Fibroblast of skin of back (primary cell): ENCODE measurements at regions not wholly inside any gene's neighbourhood (a gene's known extent, or its start where the extent isn't known, plus 50 kb on each side); places are given as distances from the start of the nearest gene placed in this dataset.
"Not testable (repeated sequence)": the region's sequence is repeated elsewhere in the genome, so short reads cannot be mapped to it uniquely, and the experiment has no call there.

ENCODE experiments used
- DNase-seq: peaks from one replicate; pipeline ENCODE4 v3.0.0-alpha.2; 2013

- no peak for DNase-seq
Measured at GRCh38 chr2:81136296-81136695, 831.7 kb upstream of the LRRTM1 start.

- DNase-seq = no peak
Measured at GRCh38 chr2:81097361-81097760, 792.8 kb upstream of the LRRTM1 start.

DNA sequence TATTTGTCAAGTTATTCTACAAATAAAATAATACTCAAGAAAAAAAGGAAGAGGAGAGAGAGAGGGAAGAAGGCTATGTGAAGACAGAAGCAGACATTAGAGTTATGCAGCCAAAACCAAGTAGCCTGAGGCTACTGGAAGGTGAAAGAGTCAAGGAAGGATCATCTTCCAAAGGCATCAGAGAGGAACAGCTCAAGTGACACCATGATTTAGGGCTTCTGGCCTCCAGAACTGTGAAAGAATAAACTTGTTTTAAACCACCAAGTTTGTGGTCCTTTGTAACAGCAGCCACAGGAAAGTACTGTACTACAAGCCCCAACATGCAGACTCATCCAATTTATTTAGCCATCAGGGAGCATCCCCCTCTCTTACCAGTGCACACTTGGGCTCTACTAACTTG is 788.5 kb upstream of the LRRTM1 start:
- DNase-seq = no peak

DNA sequence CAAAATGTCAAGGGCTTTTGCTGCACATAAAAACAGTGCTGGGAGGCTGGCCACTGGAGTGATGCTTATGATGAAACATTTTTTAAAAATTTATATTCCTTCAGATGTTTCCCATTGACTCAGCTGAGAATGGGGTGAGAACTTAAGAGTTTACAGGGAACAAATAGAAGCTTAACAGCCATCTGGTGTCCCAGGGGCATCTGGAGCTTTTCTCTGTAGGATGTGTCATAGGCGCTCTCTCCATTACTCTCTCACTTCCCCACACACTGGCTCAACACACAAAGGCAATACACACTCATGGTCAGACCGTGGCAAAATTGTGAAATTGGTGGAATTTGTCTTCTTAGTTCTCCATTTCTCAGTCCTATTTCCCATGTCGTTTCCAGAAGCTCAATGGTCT is 783.1 kb upstream of the LRRTM1 start:
- DNase-seq = no peak

DNA sequence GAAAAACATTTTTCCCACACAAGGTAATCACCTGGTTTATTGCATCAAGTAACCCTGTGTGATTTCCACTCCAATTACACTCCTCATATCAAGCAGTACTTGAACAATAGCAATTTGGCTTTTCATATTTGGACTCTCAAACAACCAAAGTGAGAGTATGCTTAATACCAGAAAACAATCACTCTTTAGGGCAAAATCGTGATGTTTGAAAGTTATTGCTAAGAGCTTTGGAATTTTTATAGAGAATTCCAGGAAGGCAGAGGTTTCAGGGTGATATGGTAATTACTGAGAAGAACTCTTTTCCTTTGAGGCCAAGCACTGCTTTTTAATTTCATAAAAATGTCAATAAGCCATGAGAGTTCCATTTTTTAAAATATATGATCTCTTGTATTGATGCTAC is 779.5 kb upstream of the LRRTM1 start:
- DNase-seq = no peak

DNA sequence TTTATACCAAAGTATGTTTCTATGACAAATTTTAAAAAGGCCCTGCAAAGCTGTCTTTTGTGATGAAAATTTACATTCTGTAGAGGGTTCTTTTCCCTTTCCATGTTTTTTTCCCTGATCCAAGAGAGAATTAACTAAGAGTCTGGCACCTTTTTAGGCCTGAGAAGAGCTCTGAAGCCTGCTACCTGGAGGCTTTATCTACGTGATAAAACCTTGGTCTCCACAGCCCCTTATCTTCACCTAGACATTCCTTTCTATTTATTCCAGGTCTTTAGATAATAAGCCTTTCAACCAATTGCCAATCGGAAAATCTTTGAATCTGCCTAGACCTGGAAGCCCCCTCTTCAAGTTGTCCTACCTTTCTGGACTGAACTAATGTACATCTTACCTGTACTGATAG is 774.1 kb upstream of the LRRTM1 start:
- no peak for DNase-seq

DNA sequence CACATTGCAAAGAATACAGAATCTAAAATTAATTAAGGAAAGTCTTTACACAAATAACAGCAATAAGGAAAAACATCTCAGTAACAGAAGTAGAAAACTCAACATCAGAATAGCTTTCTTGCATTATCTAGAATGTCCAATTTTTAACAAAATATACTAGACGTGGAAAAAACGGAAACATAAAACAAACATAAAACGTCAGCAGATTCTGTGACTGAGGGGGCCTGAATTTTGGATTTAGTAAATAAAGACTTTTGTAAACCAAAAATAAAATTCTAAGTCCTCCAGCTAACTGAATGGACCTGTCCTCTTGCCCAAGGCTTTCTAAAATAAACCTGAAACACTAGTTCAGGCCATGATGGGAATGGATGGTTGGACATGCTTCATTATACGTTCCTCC is 773.5 kb upstream of the LRRTM1 start:
- DNase-seq = no peak

- DNase-seq = no peak
Measured at GRCh38 chr2:81077396-81077795, 772.8 kb upstream of the LRRTM1 start.

DNA sequence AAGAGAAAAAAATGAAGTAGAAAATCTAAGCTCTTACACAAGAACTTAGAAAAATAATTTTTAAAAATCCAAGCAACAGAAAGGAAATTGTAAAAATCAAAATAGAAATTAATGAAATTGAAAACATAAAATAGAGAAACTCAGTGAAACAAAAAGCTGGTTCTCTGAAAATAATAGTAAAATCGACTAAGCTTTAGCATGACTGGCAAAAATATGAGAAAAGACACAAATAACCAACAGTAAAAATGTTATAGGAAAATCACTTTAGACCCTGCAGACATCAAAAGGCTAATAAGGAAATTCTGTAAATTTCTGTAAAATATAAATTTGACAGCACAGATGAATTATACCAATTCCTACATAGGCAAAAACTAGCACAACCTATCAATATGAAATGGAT is 768.9 kb upstream of the LRRTM1 start:
- DNase-seq = no peak

- DNase-seq = no peak
Measured at GRCh38 chr2:81068144-81068543, 763.6 kb upstream of the LRRTM1 start.

DNA sequence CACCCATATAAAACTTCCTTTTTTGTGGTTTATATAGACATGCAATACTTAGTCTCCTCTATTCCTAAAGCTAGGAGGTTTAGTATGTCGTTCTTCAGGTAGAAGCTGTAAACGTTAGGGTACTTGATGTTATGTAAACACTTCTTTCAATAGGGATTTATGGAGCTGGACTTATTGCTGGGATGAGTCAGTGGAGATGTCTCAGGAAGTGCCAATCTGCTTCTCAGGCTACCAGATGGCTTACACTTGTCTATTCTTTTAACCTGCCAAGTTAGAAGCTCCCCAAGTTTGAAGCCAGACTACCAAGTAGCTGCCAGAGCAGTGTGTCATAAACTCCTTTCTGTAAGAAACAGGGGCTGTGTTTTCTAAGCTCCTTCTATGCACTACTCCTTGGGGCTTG is 756.5 kb upstream of the LRRTM1 start:
- no peak for DNase-seq

DNA sequence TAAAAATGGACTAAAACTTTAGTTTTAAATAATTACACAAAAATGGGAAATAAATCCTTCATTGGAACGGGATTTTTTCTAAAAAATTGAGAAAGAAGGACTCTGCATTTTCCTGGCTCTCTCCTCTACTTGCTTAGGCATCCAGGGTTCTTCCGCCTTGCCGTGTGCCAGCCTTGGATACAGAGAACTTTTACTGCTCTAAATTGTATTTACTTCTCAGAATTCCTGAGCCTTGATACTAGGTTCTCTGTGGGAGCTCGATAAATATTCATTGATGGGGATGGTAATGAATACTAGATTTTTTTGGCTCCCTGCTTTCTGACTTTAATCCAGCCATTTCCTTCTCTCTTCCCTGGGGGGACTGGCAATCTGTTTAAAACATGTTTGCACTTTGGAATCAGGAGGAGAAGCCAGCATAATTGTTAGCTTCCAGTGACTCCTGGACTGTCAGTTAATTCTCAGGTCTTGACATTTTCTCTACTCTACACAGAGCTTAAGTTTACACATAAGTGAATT is 746.1 kb upstream of the LRRTM1 start:
- DNase-seq = no peak

GRCh38 chr2:81043681-81044080 is 739.1 kb upstream of the LRRTM1 start:
- DNase-seq = no peak

- no peak for DNase-seq
Measured at GRCh38 chr2:81007104-81007503, 702.6 kb upstream of the LRRTM1 start.

GRCh38 chr2:81002906-81003305 is 698.4 kb upstream of the LRRTM1 start:
- no peak for DNase-seq

GRCh38 chr2:80987466-80987865 is 682.9 kb upstream of the LRRTM1 start:
- DNase-seq = no peak

DNA sequence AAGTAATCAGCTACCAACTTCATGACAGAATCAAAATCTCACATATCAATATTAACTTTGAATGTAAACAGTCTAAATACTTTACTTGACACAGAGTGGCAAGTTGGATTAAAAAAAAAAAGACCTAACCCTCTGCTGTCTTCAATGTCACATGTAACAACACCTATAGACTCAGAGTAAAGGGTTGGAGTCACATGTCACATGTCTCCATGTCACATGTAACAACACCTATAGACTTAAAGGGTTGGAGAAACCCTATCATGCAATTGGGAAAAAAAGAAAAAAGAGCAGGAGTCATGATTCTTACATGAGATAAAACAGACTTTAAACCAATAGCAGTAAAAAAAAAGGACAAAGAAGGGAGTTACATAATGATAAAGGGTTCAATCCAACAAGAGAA is 665.3 kb upstream of the LRRTM1 start:
- DNase-seq = no peak

DNA sequence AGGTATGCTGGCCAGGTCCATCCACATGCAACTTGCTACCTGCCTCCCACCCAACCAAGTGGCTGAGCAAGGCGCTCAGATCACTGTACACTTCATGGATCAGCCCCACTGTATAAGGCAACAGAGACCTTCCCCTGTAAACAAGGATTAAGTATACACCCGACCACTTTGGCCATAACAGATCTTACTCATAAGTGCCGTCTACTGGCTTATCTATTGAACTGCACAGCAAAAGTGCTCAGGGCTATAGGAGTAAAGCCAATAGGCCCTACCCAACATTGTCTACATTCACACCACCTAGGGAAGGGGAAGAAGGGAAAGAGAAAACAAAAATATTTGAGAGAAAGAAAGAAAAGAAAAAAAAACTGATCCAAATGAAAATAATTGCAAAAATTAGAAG is 663.9 kb upstream of the LRRTM1 start:
- DNase-seq = no peak

DNA sequence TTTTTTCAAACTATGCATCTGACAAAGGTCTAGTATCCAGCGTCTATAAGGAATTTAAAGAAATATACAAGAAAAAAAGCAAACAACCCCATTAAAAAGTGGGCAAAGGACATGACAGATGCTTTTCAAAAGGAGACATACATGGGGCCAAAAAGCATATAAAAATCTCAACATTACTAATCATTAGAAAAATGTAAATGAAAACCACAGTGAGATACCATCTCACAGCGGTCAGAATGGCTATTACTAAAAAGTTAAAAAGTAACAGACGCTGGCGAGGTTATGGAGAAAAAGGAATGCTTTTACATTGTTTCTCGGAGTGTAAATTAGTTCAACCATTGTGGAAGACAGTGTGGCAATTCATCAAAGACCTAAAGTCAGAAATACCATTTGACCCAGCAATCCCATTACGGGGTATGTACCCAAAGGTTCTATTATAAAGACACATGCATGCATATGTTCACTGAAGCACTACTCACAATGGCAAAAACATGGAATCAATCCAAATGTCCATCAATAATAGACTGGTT is 643.1 kb upstream of the LRRTM1 start:
- no peak for DNase-seq

DNA sequence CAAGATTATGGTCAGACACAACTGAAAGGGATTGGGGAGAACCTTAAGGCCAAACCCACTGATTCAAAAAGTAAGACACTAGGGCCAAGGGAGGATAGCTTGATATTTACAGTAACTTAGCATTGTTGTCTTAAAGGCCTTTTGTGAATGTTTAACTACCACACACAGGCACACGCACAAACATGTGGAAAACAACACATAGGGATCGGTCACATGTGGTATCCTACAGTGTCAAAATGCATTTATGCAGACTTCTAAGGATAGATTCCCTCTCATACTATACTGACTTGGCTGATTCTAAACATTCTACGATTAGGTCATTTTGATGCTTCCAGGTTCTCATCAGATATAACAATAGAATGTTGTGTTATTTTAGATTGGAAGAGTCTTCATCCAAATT is 638.9 kb upstream of the LRRTM1 start:
- no peak for DNase-seq

DNA sequence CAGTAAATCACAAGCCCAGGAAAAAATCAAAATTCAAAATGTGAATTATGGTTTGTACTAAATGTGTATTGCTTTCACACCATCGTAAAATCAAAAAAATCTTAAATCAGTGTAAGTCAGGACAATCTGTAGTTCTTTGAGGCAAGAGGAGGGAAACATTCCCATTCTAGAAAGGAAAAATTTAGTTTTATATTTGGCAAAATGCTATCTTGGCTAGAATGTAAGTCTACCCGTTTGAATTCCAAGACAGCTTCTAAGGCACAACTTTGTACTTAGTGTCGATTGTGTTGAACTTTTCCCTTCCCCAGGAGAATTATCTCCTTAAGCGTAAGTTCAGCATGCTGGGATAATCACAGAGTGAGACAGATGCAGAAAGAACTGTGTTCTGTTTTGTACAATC is 638.2 kb upstream of the LRRTM1 start:
- no peak for DNase-seq

GRCh38 chr2:80938463-80938862 is 633.9 kb upstream of the LRRTM1 start:
- no peak for DNase-seq

- not testable (repeated sequence) for DNase-seq
Measured at GRCh38 chr2:80931820-80932219, 627.3 kb upstream of the LRRTM1 start.

DNA sequence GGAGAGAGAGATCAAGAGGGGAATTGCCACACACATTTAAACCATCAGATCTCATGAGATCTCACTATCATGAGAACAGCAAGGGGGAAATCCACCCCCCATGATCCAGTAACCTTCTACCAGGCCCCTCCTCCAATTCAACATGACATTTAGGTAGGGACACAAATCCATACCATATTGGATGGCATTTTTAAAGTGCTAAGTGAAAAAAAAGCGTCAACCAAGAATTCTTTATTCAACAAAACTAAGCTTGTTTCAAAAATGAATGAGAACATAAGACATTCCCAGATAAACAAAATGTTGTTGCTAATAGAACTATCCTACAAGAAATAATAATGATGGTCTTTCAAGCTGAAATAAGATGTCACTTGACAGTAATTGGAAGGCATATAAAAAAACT is 626.2 kb upstream of the LRRTM1 start:
- no peak for DNase-seq

- DNase-seq = no peak
Measured at GRCh38 chr2:80926168-80926567, 621.6 kb upstream of the LRRTM1 start.

- DNase-seq = no peak
Measured at GRCh38 chr2:80896576-80896975, 592.0 kb upstream of the LRRTM1 start.
